ELF-1 (cell line): ENCODE measurements at regions not wholly inside any gene's neighbourhood (a gene's known extent, or its start where the extent isn't known, plus 50 kb on each side); places are given as distances from the start of the nearest gene placed in this dataset.
A peak's percentile ranks its signal among the peaks of the same experiment; 100 is the strongest.

Source experiments
- DNase-seq: peaks from one replicate; pipeline ENCODE4 v3.0.0-alpha.2; 2016; ENCODE audit warnings: low read depth, low spot score

GRCh38 chr3:64756398-64756986 lies 68.7 kb upstream of the ADAMTS9 start:
- DNase-seq: no peak

- DNase-seq: peak; percentile 57
Observed at GRCh38 chr3:64748244-64748904, 60.6 kb upstream of the ADAMTS9 start.

- DNase-seq: no peak
Observed at GRCh38 chr3:64747679-64748078, 59.9 kb upstream of the ADAMTS9 start.

- no peak for DNase-seq
Observed at GRCh38 chr3:64743887-64744243, 56.1 kb upstream of the ADAMTS9 start.

- no peak for DNase-seq
Observed at GRCh38 chr3:64743156-64743886, 55.5 kb upstream of the ADAMTS9 start.

GRCh38 chr3:64741341-64741740 lies 53.5 kb upstream of the ADAMTS9 start:
- DNase-seq: no peak

GRCh38 chr3:64739971-64740631 lies 52.3 kb upstream of the ADAMTS9 start:
- peak; percentile 8 for DNase-seq
